Liver (tissue), 8 donors: ENCODE measurements at regions not wholly inside any gene's neighbourhood (a gene's known extent, or its start where the extent isn't known, plus 50 kb on each side); places are given as distances from the start of the nearest gene placed in this dataset.

ENCODE experiments used
- DNase-seq: peaks from one replicate; pipeline ENCODE4 v3.0.0-alpha.2; 2017; ENCODE audit warnings: low spot score
- H3K27ac ChIP-seq, 2 donors: one replicate each; pipeline ENCODE4 v1.7.0; 2013; ENCODE audit warnings: inconsistent platforms in 2 of 2, low read length in 2 of 2, control low read depth in 1 of 2, low read depth in 1 of 2, mild to moderate bottlenecking in 1 of 2
- H3K27me3 ChIP-seq, 4 donors: one replicate each; pipeline versions ENCODE4 v1.6.1 to v1.7.0; 2013; ENCODE audit warnings: low read length in 3 of 4, inconsistent platforms in 1 of 4, mild to moderate bottlenecking in 1 of 4, moderate library complexity in 1 of 4; ENCODE audit not compliant: control insufficient read depth in 4 of 4, insufficient read depth in 4 of 4
- H3K36me3 ChIP-seq, 4 donors: one replicate each; pipeline versions ENCODE4 v1.6.1 to v1.7.0; 2013; ENCODE audit warnings: low read length in 3 of 4, mild to moderate bottlenecking in 3 of 4, low read depth in 1 of 4, moderate library complexity in 1 of 4; ENCODE audit not compliant: control insufficient read depth in 4 of 4, insufficient read depth in 3 of 4
- H3K4me1 ChIP-seq, 4 donors: one replicate each; pipeline versions ENCODE4 v1.6.1 to v1.7.0; 2013; ENCODE audit warnings: low read length in 3 of 4, mild to moderate bottlenecking in 3 of 4, moderate library complexity in 1 of 4; ENCODE audit not compliant: control insufficient read depth in 4 of 4, insufficient read depth in 4 of 4
- H3K4me3 ChIP-seq, 3 donors: one replicate each; pipeline versions ENCODE4 v1.6.1 to v1.7.0; 2013; ENCODE audit warnings: low read length in 3 of 3, control low read depth in 1 of 3, low read depth in 1 of 3, mild to moderate bottlenecking in 1 of 3
- H3K9ac ChIP-seq, 2 donors: one replicate each; pipeline ENCODE4 v1.7.0; 2013; ENCODE audit warnings: low read length in 2 of 2, mild to moderate bottlenecking in 2 of 2, moderate library complexity in 2 of 2, control low read depth in 1 of 2, low read depth in 1 of 2
- H3K9me3 ChIP-seq, 4 donors: one replicate each; pipeline versions ENCODE4 v1.6.1 to v1.7.0; 2013; ENCODE audit warnings: low read length in 3 of 4; ENCODE audit not compliant: control insufficient read depth in 4 of 4
- FOXA1 ChIP-seq: IDR thresholded peaks from 2 replicates; pipeline ENCODE4 v1.6.1; 2016; ENCODE audit warnings: antibody characterized with exemption
- FOXA2 ChIP-seq: IDR thresholded peaks from 2 replicates; pipeline ENCODE4 v1.6.1; 2016; ENCODE audit warnings: antibody characterized with exemption
- GABPA ChIP-seq, 2 donors: IDR thresholded peaks in 1 of 2; conservative IDR thresholded peaks in 1 of 2; 2 replicates each; pipeline ENCODE4 v1.6.1; 2016; ENCODE audit warnings: antibody characterized with exemption in 2 of 2, mild to moderate bottlenecking in 1 of 2, moderate library complexity in 1 of 2
- HNF4A ChIP-seq, 2 donors: conservative IDR thresholded peaks; 2 replicates each; pipeline ENCODE4 v1.6.1; 2016; ENCODE audit warnings: antibody characterized with exemption in 2 of 2, mild to moderate bottlenecking in 2 of 2
- HNF4G ChIP-seq: IDR thresholded peaks from 2 replicates; pipeline ENCODE4 v1.6.1; 2016; ENCODE audit warnings: antibody characterized with exemption
- NR2F2 ChIP-seq: IDR thresholded peaks from 2 replicates; pipeline ENCODE4 v1.6.1; 2016; ENCODE audit warnings: antibody characterized with exemption
- RAD21 ChIP-seq, 2 donors: IDR thresholded peaks; 2 replicates each; pipeline ENCODE4 v1.6.1; 2016; ENCODE audit warnings: antibody characterized with exemption in 2 of 2, mild to moderate bottlenecking in 2 of 2
- TAF1 ChIP-seq: conservative IDR thresholded peaks from 2 replicates; pipeline ENCODE4 v1.6.1; 2016; ENCODE audit warnings: antibody characterized with exemption, mild to moderate bottlenecking
- YY1 ChIP-seq: IDR thresholded peaks from 2 replicates; pipeline ENCODE4 v1.6.1; 2016; ENCODE audit warnings: antibody characterized with exemption, mild to moderate bottlenecking
- WGBS: extraction: QIAGEN DNeasy Blood & Tissue Kit; methylation state at CpG from one replicate; pipeline ENCODE4 v1.1.7; 2013; 5-methylcytosine and 5-hydroxymethylcytosine counted together
- TF ChIP-seq, protein P1 (sequence below): IDR thresholded peaks from 2 replicates; pipeline ENCODE4 v1.6.1; 2016; ENCODE audit warnings: antibody characterized with exemption
- TF ChIP-seq, protein P2 (sequence below): IDR thresholded peaks from 2 replicates; pipeline ENCODE4 v1.6.1; 2016; ENCODE audit warnings: antibody characterized with exemption
- TF ChIP-seq, protein P3 (sequence below): IDR thresholded peaks from 2 replicates; pipeline ENCODE4 v1.6.1; 2016; ENCODE audit warnings: antibody characterized with exemption
- TF ChIP-seq, protein P4 (sequence below): fragments of 150-350 bp; IDR thresholded peaks from 2 replicates; pipeline ENCODE4 v1.5.1; 2017; ENCODE audit warnings: improper control_type of control experiment, low read depth, low read length; ENCODE audit not compliant: missing input control
- donor health status: healthy.
- donor health status: healthy.
- donor health status: healthy.
- donor health status: healthy.
- donor health status: healthy.

DNA sequence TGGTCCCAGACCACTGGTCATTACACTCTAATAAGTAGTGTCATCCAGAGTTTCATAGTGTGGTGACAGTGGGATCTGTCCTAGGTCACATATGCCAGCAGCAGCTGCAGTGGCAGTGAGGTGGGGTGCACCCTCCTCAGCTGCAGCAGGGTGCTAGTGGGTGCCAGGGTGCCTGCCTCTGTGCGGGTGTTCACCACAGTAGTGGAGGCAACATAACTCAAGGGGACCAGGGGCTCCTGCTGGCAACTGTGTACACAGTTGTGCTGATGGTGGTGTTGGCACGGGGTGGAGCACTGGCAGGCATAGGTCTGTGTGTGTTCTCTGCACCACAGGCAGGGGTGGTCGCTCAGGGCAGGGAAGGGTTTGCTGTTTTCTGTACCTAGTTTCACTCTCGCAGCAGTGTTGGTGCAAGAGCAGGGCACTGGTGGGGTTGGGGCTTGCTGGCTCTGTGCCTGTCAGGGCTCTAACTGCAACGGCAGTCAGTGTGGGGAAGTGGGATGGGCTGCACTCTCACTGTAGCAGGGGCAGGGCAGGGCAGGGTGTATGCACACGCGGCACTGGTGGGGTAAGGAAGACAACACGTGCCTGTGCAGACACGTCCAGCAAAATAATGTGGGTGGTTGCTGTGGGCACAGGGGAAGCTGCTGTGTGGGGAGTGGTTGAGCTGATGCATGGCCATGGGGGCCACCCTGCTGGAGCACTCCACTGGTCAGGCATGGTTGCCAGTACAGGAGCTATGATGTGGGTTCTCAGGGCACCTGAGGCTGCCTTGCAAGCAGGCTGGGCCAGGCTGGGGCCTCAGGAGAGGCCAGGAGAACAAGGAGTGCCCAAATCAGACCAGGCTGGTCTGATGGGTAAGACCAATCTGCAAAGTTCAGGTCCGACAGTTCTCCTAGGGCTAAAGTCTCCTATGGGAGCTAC, 226.6 kb downstream of the MEIS1 start:
- no peak for DNase-seq
- no peak overlapping the region for H3K27ac ChIP-seq
- H3K4me1 ChIP-seq = no peaks in the 10 kb centered on the region
- no peaks in the 10 kb centered on the region for H3K36me3 ChIP-seq
- no peak overlapping the region for H3K9ac ChIP-seq
- no peak overlapping the region for H3K4me3 ChIP-seq
- 63% methylated on average over 10 of the region's 10 CpGs for WGBS
- TF ChIP-seq, protein P1, sequence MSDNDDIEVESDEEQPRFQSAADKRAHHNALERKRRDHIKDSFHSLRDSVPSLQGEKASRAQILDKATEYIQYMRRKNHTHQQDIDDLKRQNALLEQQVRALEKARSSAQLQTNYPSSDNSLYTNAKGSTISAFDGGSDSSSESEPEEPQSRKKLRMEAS = no peak
- no peak for TF ChIP-seq FOXA2
- no peaks in the 10 kb centered on the region for H3K9me3 ChIP-seq
- peaks cover 0 to 2% (median 0%) of the 10 kb centered on the region in 4 donors for H3K27me3 ChIP-seq

DNA sequence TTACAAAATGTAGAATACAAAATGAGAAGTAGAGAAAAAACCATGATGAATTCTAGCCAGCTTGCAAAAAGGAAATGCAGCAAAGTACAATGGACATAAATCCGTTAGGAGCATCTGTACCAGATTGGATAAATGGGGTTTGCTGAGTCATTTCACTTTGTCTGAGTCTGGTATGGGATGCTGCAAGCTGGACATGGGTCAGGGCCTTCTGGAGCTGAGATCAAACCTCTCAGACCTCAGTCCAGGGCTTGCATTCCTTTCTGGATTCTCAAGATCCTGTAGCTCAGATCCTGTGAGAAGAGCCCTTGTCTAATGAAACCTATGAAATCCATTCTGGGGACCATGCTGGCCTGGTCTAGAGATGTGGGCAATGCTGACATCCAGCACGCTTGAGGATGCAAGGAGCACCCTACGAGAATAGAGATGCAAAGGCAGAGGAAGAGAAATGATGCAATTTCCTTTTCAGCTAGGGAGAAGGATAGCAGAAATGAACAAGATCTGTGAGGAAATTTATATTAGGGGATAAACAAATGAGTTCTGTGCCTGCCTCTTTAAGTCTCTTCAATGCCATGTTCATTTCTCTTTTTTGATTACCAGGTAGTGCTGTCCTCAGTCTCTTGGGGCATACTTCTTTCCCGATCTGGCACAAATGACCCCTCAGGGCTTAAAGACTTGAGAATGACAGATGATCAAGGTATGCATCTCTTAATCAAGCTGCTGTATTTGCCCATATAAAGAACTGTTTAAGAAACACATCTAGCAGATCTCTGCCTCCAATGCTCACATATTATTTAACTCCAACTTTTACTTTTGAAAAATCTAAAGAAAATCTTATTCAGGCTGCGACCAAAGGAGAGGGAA, 230.4 kb downstream of the MEIS1 start:
- Histone ChIP-seq H3K36me3 (no peaks in the 10 kb centered on the region), H3K27me3 (peaks cover 0 to 7% (median 0%) of the 10 kb centered on the region in 4 donors), H3K9ac (no peak overlapping the region), H3K27ac (no peak overlapping the region), H3K4me1 (no peaks in the 10 kb centered on the region), H3K9me3 (no peaks in the 10 kb centered on the region), H3K4me3 (no peak overlapping the region)
- DNase-seq = no peak
- TF ChIP-seq HNF4A (conservative IDR thresholded peaks at IDR 0.05) (no peak), YY1 (no peak), FOXA2 (no peak), FOXA1 (no peak), HNF4G (no peak), NR2F2 (no peak), TAF1 (no peak), GABPA (IDR thresholded peaks at IDR 0.05 in 1 of 2, conservative IDR thresholded peaks at IDR 0.05 in 1 of 2) (no peak), RAD21 (IDR thresholded peaks at IDR 0.05) (no peak)
- TF ChIP-seq, protein P2, sequence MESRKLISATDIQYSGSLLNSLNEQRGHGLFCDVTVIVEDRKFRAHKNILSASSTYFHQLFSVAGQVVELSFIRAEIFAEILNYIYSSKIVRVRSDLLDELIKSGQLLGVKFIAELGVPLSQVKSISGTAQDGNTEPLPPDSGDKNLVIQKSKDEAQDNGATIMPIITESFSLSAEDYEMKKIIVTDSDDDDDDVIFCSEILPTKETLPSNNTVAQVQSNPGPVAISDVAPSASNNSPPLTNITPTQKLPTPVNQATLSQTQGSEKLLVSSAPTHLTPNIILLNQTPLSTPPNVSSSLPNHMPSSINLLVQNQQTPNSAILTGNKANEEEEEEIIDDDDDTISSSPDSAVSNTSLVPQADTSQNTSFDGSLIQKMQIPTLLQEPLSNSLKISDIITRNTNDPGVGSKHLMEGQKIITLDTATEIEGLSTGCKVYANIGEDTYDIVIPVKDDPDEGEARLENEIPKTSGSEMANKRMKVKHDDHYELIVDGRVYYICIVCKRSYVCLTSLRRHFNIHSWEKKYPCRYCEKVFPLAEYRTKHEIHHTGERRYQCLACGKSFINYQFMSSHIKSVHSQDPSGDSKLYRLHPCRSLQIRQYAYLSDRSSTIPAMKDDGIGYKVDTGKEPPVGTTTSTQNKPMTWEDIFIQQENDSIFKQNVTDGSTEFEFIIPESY = no peak
- TF ChIP-seq, protein P3, sequence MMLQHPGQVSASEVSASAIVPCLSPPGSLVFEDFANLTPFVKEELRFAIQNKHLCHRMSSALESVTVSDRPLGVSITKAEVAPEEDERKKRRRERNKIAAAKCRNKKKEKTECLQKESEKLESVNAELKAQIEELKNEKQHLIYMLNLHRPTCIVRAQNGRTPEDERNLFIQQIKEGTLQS = no peak
- TF ChIP-seq, protein P4, sequence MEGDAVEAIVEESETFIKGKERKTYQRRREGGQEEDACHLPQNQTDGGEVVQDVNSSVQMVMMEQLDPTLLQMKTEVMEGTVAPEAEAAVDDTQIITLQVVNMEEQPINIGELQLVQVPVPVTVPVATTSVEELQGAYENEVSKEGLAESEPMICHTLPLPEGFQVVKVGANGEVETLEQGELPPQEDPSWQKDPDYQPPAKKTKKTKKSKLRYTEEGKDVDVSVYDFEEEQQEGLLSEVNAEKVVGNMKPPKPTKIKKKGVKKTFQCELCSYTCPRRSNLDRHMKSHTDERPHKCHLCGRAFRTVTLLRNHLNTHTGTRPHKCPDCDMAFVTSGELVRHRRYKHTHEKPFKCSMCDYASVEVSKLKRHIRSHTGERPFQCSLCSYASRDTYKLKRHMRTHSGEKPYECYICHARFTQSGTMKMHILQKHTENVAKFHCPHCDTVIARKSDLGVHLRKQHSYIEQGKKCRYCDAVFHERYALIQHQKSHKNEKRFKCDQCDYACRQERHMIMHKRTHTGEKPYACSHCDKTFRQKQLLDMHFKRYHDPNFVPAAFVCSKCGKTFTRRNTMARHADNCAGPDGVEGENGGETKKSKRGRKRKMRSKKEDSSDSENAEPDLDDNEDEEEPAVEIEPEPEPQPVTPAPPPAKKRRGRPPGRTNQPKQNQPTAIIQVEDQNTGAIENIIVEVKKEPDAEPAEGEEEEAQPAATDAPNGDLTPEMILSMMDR = no peak
- TF ChIP-seq, protein P1 = no peak
- WGBS = 63% methylated on average over 5 of the region's 5 CpGs
